ENCODE measurements at regions not wholly inside any gene's neighbourhood (a gene's known extent, or its start where the extent isn't known, plus 50 kb on each side); places are given as distances from the start of the nearest gene placed in this dataset.

GRCh38 chr18:22271030-22271429, 101.6 kb downstream of the GATA6 start:
- TF ChIP-seq, protein P1, sequence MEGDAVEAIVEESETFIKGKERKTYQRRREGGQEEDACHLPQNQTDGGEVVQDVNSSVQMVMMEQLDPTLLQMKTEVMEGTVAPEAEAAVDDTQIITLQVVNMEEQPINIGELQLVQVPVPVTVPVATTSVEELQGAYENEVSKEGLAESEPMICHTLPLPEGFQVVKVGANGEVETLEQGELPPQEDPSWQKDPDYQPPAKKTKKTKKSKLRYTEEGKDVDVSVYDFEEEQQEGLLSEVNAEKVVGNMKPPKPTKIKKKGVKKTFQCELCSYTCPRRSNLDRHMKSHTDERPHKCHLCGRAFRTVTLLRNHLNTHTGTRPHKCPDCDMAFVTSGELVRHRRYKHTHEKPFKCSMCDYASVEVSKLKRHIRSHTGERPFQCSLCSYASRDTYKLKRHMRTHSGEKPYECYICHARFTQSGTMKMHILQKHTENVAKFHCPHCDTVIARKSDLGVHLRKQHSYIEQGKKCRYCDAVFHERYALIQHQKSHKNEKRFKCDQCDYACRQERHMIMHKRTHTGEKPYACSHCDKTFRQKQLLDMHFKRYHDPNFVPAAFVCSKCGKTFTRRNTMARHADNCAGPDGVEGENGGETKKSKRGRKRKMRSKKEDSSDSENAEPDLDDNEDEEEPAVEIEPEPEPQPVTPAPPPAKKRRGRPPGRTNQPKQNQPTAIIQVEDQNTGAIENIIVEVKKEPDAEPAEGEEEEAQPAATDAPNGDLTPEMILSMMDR (IDR thresholded peaks at IDR 0.05) = no peak
- no peak for TF ChIP-seq POLR2A (IDR thresholded peaks at IDR 0.05)

Measured in right lobe of liver (tissue), 4 donors.